Lower lobe of right lung (tissue), 2 donors: ENCODE measurements at regions not wholly inside any gene's neighbourhood (a gene's known extent, or its start where the extent isn't known, plus 50 kb on each side); places are given as distances from the start of the nearest gene placed in this dataset.

ENCODE experiments used
- ATAC-seq, 2 donors: fragments of 200-7000 bp; cut with Tn5 transposase; one replicate each; pipeline ENCODE4 v1.9.1; 2020 to 2022; ENCODE audit warnings: mild to moderate bottlenecking in 2 of 2, moderate library complexity in 2 of 2
- DNase-seq: peaks from one replicate; pipeline ENCODE4 v3.0.0-alpha.2; 2020
- H3K27ac ChIP-seq: fragments of 200-600 bp; one replicate; pipeline ENCODE4 v1.8.0; 2022
- H3K27me3 ChIP-seq: fragments of 200-600 bp; one replicate; pipeline ENCODE4 v1.8.0; 2022; ENCODE audit warnings: low read depth
- H3K36me3 ChIP-seq: fragments of 200-600 bp; one replicate; pipeline ENCODE4 v1.8.0; 2022; ENCODE audit warnings: mild to moderate bottlenecking
- H3K4me1 ChIP-seq: fragments of 200-600 bp; one replicate; pipeline ENCODE4 v1.8.0; 2022
- H3K4me3 ChIP-seq: fragments of 200-600 bp; one replicate; pipeline ENCODE4 v1.8.0; 2022; ENCODE audit warnings: mild to moderate bottlenecking
- H3K9me3 ChIP-seq: fragments of 200-600 bp; one replicate; pipeline ENCODE4 v1.8.0; 2022
- CTCF ChIP-seq: fragments of 200-600 bp; IDR thresholded peaks from one replicate; pipeline ENCODE4 v1.8.0; 2022; ENCODE audit warnings: antibody characterized with exemption, mild to moderate bottlenecking
- intact Hi-C: fragments of 100-400 bp; cut with DNase I; formaldehyde crosslinking; loops from one replicate; pipeline ENCODE4 v1.11.0; 2022
- donor health status: DM: no; HTN: yes; CAD: no; lungs with severe emphysema.

DNA sequence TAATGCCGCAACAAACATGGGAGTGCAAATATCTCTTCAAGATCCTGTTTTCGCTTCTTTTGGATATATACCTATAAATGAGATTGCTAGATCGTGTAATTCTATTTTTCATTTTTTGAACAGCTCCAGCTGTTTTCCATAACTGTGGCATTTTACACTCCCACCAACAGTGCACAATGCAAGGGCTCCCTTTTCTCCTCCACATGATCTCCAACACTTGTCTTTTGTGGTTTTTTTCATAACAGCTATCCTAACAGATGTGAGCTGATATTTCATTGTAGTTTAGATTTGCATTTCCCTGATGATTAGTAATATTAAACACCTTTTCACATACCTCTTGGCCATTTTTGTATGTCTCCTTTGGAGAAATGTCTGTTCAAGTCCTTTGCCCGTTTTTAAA, 58.6 kb upstream of the TJP1 start:
- intact Hi-C loops = no loop called here
- no peak overlapping the region for H3K4me3 ChIP-seq
- H3K27me3 ChIP-seq = no peaks in the 10 kb centered on the region
- DNase-seq = no peak
- H3K27ac ChIP-seq = no peak overlapping the region
- no peak for TF ChIP-seq CTCF
- no peaks in the 10 kb centered on the region for H3K36me3 ChIP-seq
- no peak for ATAC-seq
- H3K9me3 ChIP-seq = no peaks in the 10 kb centered on the region
- H3K4me1 ChIP-seq = no peaks in the 10 kb centered on the region

GRCh38 chr15:29880341-29880740, 58.1 kb upstream of the TJP1 start:
- H3K4me3 ChIP-seq = no peak overlapping the region
- ATAC-seq = no peak
- DNase-seq = no peak
- no peaks in the 10 kb centered on the region for H3K36me3 ChIP-seq
- no peak overlapping the region for H3K27ac ChIP-seq
- no peak for TF ChIP-seq CTCF
- H3K4me1 ChIP-seq = no peaks in the 10 kb centered on the region
- intact Hi-C loops = no loop called here
- no peaks in the 10 kb centered on the region for H3K27me3 ChIP-seq
- no peaks in the 10 kb centered on the region for H3K9me3 ChIP-seq

DNA sequence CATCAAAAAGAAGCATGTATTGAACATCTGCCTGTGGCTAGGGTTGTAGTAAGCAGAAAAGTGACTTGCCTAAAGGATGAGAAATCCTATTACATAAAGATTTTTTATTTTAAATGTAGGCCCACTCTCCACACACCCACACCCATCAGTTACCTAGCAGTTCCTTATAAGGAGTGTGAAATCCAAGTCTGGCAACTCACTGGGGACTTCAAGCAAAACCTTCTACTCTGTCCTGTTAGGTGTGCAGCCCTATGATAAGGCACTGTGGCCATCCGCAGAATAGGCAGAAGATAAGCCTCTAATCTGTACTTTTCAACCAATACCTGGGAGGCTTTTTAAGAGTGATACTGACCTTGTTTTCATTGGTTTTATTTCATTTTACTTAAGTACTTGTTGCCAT, 52.7 kb upstream of the TJP1 start:
- intact Hi-C loops = no loop called here
- ATAC-seq (no peak), DNase-seq (no peak)
- H3K27ac ChIP-seq = no peak overlapping the region
- no peak for TF ChIP-seq CTCF
- no peaks in the 10 kb centered on the region for H3K9me3 ChIP-seq
- no peak overlapping the region for H3K4me3 ChIP-seq
- H3K4me1 ChIP-seq = peaks cover 5% of the 10 kb centered on the region
- H3K36me3 ChIP-seq = no peaks in the 10 kb centered on the region
- H3K27me3 ChIP-seq = no peaks in the 10 kb centered on the region

DNA sequence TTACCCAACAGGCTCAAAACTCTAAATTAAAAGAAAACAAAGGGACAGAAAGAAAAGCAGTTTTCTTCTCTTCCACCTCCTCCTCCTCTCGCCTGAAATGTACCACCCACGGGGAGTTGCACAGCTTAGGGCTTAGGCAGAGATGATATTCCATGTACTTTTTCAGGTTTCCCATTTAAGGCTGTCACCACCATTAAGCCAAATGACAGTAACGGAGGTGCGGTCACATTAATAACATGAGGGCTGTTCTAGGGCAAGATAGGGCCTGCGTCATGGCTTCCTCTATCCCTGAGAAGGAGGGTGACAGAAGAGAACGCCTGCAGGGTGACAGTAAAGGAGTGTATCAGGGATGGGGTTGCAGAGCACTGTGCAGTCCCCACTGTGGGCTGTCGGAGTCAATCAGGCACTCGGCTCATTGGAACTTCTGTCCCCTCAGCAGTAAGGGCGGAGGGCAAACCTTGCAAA, 51.7 kb upstream of the TJP1 start:
- ATAC-seq (no peak), DNase-seq (no peak)
- no peaks in the 10 kb centered on the region for H3K9me3 ChIP-seq
- intact Hi-C loops = no loop called here
- peaks cover 5% of the 10 kb centered on the region for H3K4me1 ChIP-seq
- H3K4me3 ChIP-seq = no peak overlapping the region
- TF ChIP-seq CTCF = no peak
- H3K27me3 ChIP-seq = no peaks in the 10 kb centered on the region
- no peak overlapping the region for H3K27ac ChIP-seq
- no peaks in the 10 kb centered on the region for H3K36me3 ChIP-seq

- H3K36me3 ChIP-seq = no peaks in the 10 kb centered on the region
- H3K9me3 ChIP-seq = no peaks in the 10 kb centered on the region
- no peak overlapping the region for H3K27ac ChIP-seq
- H3K4me1 ChIP-seq = peaks cover 10% of the 10 kb centered on the region
- ATAC-seq (no peak), DNase-seq (no peak)
- intact Hi-C loops = no loop called here
- H3K27me3 ChIP-seq = no peaks in the 10 kb centered on the region
- TF ChIP-seq CTCF = no peak
- H3K4me3 ChIP-seq = no peak overlapping the region
Measured at GRCh38 chr15:29873264-29873663, 51.0 kb upstream of the TJP1 start.

GRCh38 chr15:29872716-29873115, 50.4 kb upstream of the TJP1 start:
- TF ChIP-seq CTCF = no peak
- intact Hi-C loops = no loop called here

More at GRCh38 chr15:29872716-29873115, 50.4 kb upstream of the TJP1 start:
- Histone ChIP-seq H3K4me3 (no peak overlapping the region), H3K27ac (no peak overlapping the region), H3K9me3 (no peaks in the 10 kb centered on the region), H3K27me3 (no peaks in the 10 kb centered on the region), H3K36me3 (no peaks in the 10 kb centered on the region), H3K4me1 (peaks cover 10% of the 10 kb centered on the region)
- ATAC-seq = peak; percentile 19 to 39
- no peak for DNase-seq
